BE2C (cell line): ENCODE measurements at regions not wholly inside any gene's neighbourhood (a gene's known extent, or its start where the extent isn't known, plus 50 kb on each side); places are given as distances from the start of the nearest gene placed in this dataset.

Experiments used
- DNase-seq: peaks from one replicate; pipeline ENCODE4 v3.0.0-alpha.2; 2020
- H3K27me3 ChIP-seq: fragments of 250-450 bp; sonication (Bioruptor Pico); 2 replicates; pipeline ENCODE4 v1.5.1; 2020; ENCODE audit warnings: mild to moderate bottlenecking
- H3K36me3 ChIP-seq: fragments of 250-450 bp; sonication (Bioruptor Pico); 2 replicates; pipeline ENCODE4 v1.5.1; 2020; ENCODE audit warnings: mild to moderate bottlenecking
- H3K4me1 ChIP-seq: fragments of 250-450 bp; sonication (Bioruptor Pico); 2 replicates; pipeline ENCODE4 v1.5.1; 2020
- H3K4me3 ChIP-seq: 2 replicates; pipeline ENCODE4 v1.5.1; 2011; ENCODE audit warnings: low read depth, low read length
- H3K9me3 ChIP-seq: fragments of 250-450 bp; sonication (Bioruptor Pico); 2 replicates; pipeline ENCODE4 v1.5.1; 2020
- CTCF ChIP-seq: IDR thresholded peaks from 2 replicates; pipeline ENCODE4 v1.5.1; 2012; ENCODE audit warnings: mild to moderate bottlenecking, low read depth, low read length

- Histone ChIP-seq H3K36me3 (no peaks in the 10 kb centered on the region), H3K9me3 (no peaks in the 10 kb centered on the region), H3K4me3 (no peak overlapping the region), H3K4me1 (no peaks in the 10 kb centered on the region), H3K27me3 (peaks cover 28% of the 10 kb centered on the region)
- no peak for DNase-seq
- no peak for TF ChIP-seq CTCF
Observed at GRCh38 chr22:27610863-27611786, 190.4 kb downstream of the MN1 start.

GRCh38 chr22:27612115-27612514 is 189.4 kb downstream of the MN1 start:
- Histone ChIP-seq H3K27me3 (peaks cover 28% of the 10 kb centered on the region), H3K4me3 (no peak overlapping the region), H3K4me1 (no peaks in the 10 kb centered on the region), H3K36me3 (no peaks in the 10 kb centered on the region), H3K9me3 (no peaks in the 10 kb centered on the region)
- no peak for TF ChIP-seq CTCF
- no peak for DNase-seq

DNA sequence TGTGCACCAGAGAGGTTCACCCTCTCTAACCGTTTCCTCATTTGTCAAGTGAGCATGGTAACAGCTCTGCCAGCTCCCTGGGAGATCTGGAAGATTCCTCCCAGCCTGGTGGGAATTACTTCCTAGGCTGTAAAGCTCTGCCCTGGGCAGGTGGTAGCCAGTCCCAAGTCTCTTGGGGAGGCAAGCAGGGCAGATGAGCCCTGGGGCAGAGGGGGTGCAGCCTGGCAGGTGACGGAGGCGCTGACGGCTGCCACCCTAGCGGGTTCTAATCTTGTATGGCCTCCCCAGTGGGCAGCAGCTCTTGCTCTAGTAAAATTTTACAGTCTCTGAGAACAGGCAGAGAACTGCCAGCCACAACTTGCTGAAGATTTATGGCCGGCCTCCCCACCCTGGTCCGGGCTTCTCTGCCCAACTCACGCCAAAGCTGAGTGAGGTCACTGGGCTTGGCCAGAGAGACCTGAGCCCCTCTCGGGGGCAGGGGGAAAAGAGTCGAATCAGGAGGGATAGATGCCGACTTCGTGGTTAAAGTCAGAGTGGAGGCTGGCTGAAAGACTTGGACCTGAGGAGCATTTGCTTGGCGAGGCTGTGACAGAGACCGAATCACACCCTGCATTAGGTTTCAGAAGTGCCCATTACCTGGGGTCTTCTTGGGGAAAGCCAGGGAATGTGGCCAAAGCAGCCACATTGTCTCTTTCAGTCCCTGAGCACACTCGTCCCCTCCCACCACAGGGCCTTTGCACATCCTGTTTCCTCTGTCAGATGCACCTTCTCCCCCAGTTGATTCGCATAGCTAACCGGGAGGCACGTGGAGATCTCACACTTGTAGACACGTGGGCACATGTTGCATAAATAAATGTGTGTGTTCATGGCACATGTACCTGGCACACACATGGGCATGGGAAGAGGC is 188.2 kb downstream of the MN1 start:
- TF ChIP-seq CTCF: no peak
- Histone ChIP-seq H3K4me1 (no peaks in the 10 kb centered on the region), H3K36me3 (no peaks in the 10 kb centered on the region), H3K27me3 (peaks cover 30% of the 10 kb centered on the region), H3K9me3 (peaks cover 1% of the 10 kb centered on the region; the same call in 1 of the 2 replicates), H3K4me3 (no peak overlapping the region)
- DNase-seq: no peak

GRCh38 chr22:27614006-27614649 is 187.4 kb downstream of the MN1 start:
- peaks cover 2% of the 10 kb centered on the region; the same call in 1 of the 2 replicates for H3K9me3 ChIP-seq
- peak overlapping the region; percentile 19; the same call in 1 of the 2 replicates for H3K4me3 ChIP-seq
- DNase-seq: no peak
- H3K36me3 ChIP-seq: no peaks in the 10 kb centered on the region
- no peaks in the 10 kb centered on the region for H3K4me1 ChIP-seq
- H3K27me3 ChIP-seq: peaks cover 34% of the 10 kb centered on the region
- no peak for TF ChIP-seq CTCF

- Histone ChIP-seq H3K9me3 (peaks cover 2% of the 10 kb centered on the region; the same call in 1 of the 2 replicates), H3K4me1 (no peaks in the 10 kb centered on the region), H3K36me3 (no peaks in the 10 kb centered on the region), H3K4me3 (no peak overlapping the region; the same call in 1 of the 2 replicates), H3K27me3 (peaks cover 34% of the 10 kb centered on the region)
- DNase-seq: no peak
- TF ChIP-seq CTCF: no peak
Observed at GRCh38 chr22:27614650-27615007, 186.9 kb downstream of the MN1 start.
